ENCODE measurements at regions not wholly inside any gene's neighbourhood (a gene's known extent, or its start where the extent isn't known, plus 50 kb on each side); places are given as distances from the start of the nearest gene placed in this dataset.

DNA sequence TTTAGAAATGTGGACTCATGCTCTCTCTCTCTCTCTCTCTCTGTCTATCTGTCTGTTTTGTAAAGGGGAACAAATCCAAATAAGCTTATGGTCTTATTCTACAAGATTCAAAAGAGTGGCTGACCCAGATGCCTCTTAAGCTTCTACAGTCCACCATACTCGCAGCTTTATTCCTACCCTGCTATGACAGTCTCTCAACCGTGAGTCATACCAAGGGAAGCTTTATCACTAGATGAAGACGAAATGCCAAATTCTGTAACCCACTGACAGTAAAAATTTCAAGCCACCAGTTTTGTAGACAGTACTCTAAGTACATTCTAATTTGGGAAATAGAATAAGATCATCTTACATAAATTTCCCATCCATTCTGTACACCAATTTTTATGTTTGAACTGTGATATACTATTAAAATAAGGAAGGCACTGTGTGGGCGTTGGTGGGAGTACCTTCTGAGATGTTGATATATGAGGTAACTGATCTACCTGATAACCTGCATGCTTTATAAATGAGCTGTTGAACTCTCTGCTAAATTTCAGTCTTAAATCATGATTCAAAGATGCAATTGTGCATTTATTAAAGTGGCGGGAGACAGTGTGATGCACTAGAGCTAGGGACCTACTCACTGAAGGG lies 153.2 kb downstream of the KLF6 start:
- Mint-ChIP-seq H3K36me3 (no peaks in the 10 kb centered on the region), H3K27ac (no peak overlapping the region), H3K4me3 (no peak overlapping the region), H3K4me1 (no peaks in the 10 kb centered on the region), H3K27me3 (ENCODE audit: insufficient read depth, low read depth) (peaks cover 2% of the 10 kb centered on the region), H3K9me3 (no peaks in the 10 kb centered on the region)
- DNase-seq (ENCODE audit: low spot score) = no peak
- no peaks in the 10 kb centered on the region for H3K4me1 ChIP-seq
- H4K20me1 ChIP-seq (ENCODE audit: low read depth) = no peaks in the 10 kb centered on the region
- H3K4me3 ChIP-seq = no peak overlapping the region
- no peak for TF ChIP-seq EZH2 (IDR thresholded peaks at IDR 0.05)
- no peak for TF ChIP-seq EZH2phosphoT487 (IDR thresholded peaks at IDR 0.05)
- TF ChIP-seq, protein P1, sequence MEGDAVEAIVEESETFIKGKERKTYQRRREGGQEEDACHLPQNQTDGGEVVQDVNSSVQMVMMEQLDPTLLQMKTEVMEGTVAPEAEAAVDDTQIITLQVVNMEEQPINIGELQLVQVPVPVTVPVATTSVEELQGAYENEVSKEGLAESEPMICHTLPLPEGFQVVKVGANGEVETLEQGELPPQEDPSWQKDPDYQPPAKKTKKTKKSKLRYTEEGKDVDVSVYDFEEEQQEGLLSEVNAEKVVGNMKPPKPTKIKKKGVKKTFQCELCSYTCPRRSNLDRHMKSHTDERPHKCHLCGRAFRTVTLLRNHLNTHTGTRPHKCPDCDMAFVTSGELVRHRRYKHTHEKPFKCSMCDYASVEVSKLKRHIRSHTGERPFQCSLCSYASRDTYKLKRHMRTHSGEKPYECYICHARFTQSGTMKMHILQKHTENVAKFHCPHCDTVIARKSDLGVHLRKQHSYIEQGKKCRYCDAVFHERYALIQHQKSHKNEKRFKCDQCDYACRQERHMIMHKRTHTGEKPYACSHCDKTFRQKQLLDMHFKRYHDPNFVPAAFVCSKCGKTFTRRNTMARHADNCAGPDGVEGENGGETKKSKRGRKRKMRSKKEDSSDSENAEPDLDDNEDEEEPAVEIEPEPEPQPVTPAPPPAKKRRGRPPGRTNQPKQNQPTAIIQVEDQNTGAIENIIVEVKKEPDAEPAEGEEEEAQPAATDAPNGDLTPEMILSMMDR (IDR thresholded peaks at IDR 0.05) = no peak
- H3K79me2 ChIP-seq (ENCODE audit: low read depth) = no peaks in the 10 kb centered on the region
- no peaks in the 10 kb centered on the region for H3K9me3 ChIP-seq (ENCODE audit: low read depth)
- no peak overlapping the region for H3K9ac ChIP-seq
- H2AFZ ChIP-seq (replicated peaks) = no peak overlapping the region
- no peaks in the 10 kb centered on the region for H3K27me3 ChIP-seq
- H3K4me2 ChIP-seq = no peak overlapping the region
- H3K27ac ChIP-seq = no peak overlapping the region
- no peaks in the 10 kb centered on the region for H3F3A ChIP-seq (ENCODE audit: low read depth)
- H3K36me3 ChIP-seq = no peaks in the 10 kb centered on the region

DNA sequence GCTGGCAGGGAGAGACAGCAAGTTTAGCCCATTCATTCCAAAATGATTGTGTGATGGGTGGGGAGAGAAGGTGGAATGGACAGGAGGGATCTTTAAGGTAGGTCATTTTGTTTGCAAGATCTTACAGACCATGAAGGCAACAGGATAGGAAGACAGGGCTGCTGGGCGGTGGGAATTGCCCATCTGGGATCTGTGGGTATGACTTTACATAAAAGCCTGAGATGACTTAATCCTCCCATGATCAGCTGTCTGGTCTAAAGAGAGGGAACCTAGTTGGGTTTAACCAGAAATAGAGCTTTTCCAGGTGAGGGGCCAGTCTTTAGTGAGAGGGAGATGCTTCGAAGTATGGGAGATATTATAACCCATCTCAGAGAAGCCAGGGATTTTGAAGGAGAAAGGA lies 153.7 kb downstream of the KLF6 start:
- Histone ChIP-seq H3K27ac (no peak overlapping the region), H4K20me1 (ENCODE audit: low read depth) (no peaks in the 10 kb centered on the region), H3K4me1 (no peaks in the 10 kb centered on the region), H2AFZ (replicated peaks) (no peak overlapping the region), H3K9ac (no peak overlapping the region), H3K36me3 (no peaks in the 10 kb centered on the region), H3K4me2 (no peak overlapping the region), H3K27me3 (no peaks in the 10 kb centered on the region), H3F3A (ENCODE audit: low read depth) (no peaks in the 10 kb centered on the region), H3K79me2 (ENCODE audit: low read depth) (no peaks in the 10 kb centered on the region), H3K4me3 (no peak overlapping the region), H3K9me3 (ENCODE audit: low read depth) (no peaks in the 10 kb centered on the region)
- no peaks in the 10 kb centered on the region for H3K27me3 Mint-ChIP-seq (ENCODE audit: insufficient read depth, low read depth)
- H3K27ac Mint-ChIP-seq = no peak overlapping the region
- DNase-seq (ENCODE audit: low spot score) = no peak
- H3K4me3 Mint-ChIP-seq = no peak overlapping the region
- H3K9me3 Mint-ChIP-seq = no peaks in the 10 kb centered on the region
- no peaks in the 10 kb centered on the region for H3K36me3 Mint-ChIP-seq
- TF ChIP-seq EZH2phosphoT487 (IDR thresholded peaks at IDR 0.05) (no peak), EZH2 (IDR thresholded peaks at IDR 0.05) (no peak)
- TF ChIP-seq, protein P1 (IDR thresholded peaks at IDR 0.05) = no peak
- no peaks in the 10 kb centered on the region for H3K4me1 Mint-ChIP-seq

DNA sequence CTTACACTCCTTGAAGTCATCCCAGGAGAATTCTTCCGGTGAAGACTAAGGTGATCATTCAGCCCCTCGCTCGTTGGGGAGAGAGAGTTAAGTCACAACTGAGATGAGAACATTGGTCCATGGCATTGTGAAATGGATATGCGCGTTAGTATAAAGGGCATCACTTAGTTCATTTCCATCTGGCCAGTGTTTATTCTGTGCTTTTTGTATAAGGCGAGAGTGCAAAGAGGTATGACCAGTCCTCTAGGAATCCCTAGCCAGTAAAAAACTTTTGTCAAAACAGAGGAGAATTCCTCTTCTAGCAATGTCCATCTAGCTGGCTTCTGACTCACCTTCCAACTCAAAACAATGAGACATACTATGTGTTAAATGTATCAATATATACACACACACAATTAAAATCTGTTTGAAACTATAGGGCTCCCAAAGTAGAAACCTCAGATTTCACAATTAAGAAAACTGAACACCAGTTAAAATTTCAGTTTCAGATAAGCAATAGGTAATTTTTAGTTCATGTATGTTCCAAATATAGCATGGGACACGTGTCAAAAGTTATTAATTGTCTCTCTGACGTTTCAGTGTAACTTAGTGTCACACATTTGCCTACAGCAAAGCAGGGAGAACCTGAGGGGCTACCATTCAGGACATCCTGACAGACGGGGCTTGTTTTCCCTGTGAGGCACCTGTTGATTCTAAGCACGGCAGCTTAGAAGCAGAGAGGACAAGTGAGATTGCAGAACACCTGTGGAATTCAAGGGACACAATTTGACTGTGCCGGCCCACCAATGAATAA lies 158.9 kb downstream of the KLF6 start:
- H3K4me1 ChIP-seq = peaks cover 5% of the 10 kb centered on the region
- no peak overlapping the region for H2AFZ ChIP-seq (replicated peaks)
- no peak overlapping the region for H3K27ac ChIP-seq
- peaks cover 9% of the 10 kb centered on the region for H3K9me3 Mint-ChIP-seq
- no peaks in the 10 kb centered on the region for H3K9me3 ChIP-seq (ENCODE audit: low read depth)
- no peak overlapping the region for H3K4me2 ChIP-seq
- TF ChIP-seq EZH2phosphoT487 (IDR thresholded peaks at IDR 0.05) (no peak), EZH2 (IDR thresholded peaks at IDR 0.05) (no peak)
- TF ChIP-seq, protein P1 (IDR thresholded peaks at IDR 0.05) = no peak
- no peaks in the 10 kb centered on the region for H3K4me1 Mint-ChIP-seq
- H3K27me3 ChIP-seq = no peaks in the 10 kb centered on the region
- no peaks in the 10 kb centered on the region for H3K36me3 Mint-ChIP-seq
- DNase-seq (ENCODE audit: low spot score) = no peak
- H3K36me3 ChIP-seq = no peaks in the 10 kb centered on the region
- no peaks in the 10 kb centered on the region for H4K20me1 ChIP-seq (ENCODE audit: low read depth)
- no peak overlapping the region for H3K27ac Mint-ChIP-seq
- H3K79me2 ChIP-seq (ENCODE audit: low read depth) = no peaks in the 10 kb centered on the region
- peaks cover 2% of the 10 kb centered on the region for H3K27me3 Mint-ChIP-seq (ENCODE audit: insufficient read depth, low read depth)
- no peak overlapping the region for H3K9ac ChIP-seq
- H3K4me3 ChIP-seq = no peak overlapping the region
- H3K4me3 Mint-ChIP-seq = no peak overlapping the region
- H3F3A ChIP-seq (ENCODE audit: low read depth) = no peaks in the 10 kb centered on the region

Measured in neural progenitor cell (in vitro differentiated cells).